ENCODE measurements at regions not wholly inside any gene's neighbourhood (a gene's known extent, or its start where the extent isn't known, plus 50 kb on each side); places are given as distances from the start of the nearest gene placed in this dataset.
"Not testable (repeated sequence)": the region's sequence is repeated elsewhere in the genome, so short reads cannot be mapped to it uniquely, and the experiment has no call there.

- no peak for DNase-seq (ENCODE audit: low read depth)
Observed at GRCh38 chr3:164113371-164114332, 964.6 kb downstream of the SI start.

GRCh38 chr3:164096352-164096751 is 981.9 kb downstream of the SI start:
- no peak for DNase-seq (ENCODE audit: low read depth)

- no peak for DNase-seq (ENCODE audit: low read depth)
Observed at GRCh38 chr3:164095949-164096348, 982.3 kb downstream of the SI start.

DNA sequence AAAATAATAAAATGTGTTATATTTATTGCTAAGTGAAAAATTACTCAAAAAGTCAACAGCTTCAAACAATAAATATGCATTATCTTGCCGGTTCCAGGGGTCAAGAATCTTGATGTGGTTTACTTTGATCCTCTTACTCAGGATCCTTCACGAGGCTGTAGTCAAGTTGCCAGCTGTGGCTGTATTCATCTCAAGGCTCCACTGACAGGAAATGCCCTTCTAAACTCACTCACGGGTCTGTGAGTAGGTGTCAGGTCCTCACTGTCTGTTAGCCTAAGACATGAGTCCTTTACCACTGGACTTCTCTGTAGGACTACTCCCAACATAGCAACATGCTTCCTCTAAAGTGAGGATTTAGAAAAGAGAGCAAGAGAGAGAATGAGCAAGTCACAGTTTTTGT is 983.0 kb downstream of the SI start:
- DNase-seq (ENCODE audit: low read depth): no peak

DNA sequence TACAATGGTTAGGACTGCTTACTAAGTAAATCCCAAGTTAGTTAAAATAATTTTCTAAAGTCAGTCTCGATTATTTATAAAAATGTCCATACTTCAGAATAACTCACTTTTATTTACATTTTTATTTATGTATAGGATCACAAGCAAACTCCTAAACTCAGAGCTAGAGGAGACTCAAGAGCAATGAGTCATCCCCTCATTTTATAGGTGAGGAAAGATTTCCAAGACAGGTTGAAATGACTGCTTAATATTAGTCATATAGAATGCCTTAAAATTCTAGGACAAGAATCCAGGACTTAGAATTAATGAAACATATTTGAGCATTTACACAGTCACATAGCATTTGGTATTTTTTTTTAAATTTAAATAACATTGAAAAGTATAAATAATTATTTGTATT is 983.8 kb downstream of the SI start:
- DNase-seq (ENCODE audit: low read depth): no peak

DNA sequence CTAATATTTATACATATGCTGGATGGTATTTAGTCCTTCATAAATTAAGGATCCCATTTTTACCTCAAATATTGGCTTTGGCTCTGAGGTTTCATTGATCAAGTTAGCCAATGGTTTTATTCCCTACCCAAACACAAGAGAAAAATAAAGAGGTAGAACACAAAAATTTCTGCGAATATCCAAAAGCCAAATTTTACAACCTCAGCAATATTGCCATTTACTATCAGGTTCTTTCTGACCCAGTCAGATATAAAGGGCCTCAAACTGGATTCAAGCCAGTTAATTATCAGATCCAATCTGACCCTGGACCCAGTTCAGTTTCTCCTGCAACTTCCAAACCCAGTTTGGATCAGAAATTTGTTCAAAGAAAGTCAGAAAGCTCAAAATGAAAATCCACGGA is 998.1 kb downstream of the SI start:
- DNase-seq (ENCODE audit: low read depth): no peak

- no peak for DNase-seq (ENCODE audit: low read depth)
Observed at GRCh38 chr3:164064298-164064697, 1014.0 kb downstream of the SI start.

- no peak for DNase-seq (ENCODE audit: low read depth)
Observed at GRCh38 chr3:164060923-164061322, 1017.4 kb downstream of the SI start.

GRCh38 chr3:164049847-164050246 is 1028.4 kb downstream of the SI start:
- DNase-seq (ENCODE audit: low read depth): no peak

- DNase-seq (ENCODE audit: low read depth): no peak
Observed at GRCh38 chr3:164048451-164048850, 1029.8 kb downstream of the SI start.

DNA sequence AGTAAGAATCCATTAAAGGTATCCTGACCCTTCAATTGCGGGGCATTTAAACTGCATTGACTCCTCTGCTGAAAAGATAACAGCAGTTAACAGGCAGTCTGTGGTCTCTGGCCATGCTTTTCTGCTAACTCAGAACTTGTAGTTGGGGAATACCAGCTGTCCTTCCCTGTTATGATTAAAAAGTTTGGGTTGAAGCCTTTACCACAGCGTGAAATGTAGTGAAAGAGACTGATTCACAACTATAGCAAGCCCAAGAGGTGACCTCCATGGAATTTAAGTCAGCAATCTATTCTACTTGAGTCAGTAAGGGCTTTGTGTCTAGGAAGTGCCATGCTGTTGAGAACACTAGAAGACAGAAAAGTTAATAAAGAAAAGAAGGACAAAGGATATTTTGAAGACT is 1037.3 kb downstream of the SI start:
- no peak for DNase-seq (ENCODE audit: low read depth)

GRCh38 chr3:164030194-164030593 is 1048.1 kb downstream of the SI start:
- DNase-seq (ENCODE audit: low read depth): no peak

DNA sequence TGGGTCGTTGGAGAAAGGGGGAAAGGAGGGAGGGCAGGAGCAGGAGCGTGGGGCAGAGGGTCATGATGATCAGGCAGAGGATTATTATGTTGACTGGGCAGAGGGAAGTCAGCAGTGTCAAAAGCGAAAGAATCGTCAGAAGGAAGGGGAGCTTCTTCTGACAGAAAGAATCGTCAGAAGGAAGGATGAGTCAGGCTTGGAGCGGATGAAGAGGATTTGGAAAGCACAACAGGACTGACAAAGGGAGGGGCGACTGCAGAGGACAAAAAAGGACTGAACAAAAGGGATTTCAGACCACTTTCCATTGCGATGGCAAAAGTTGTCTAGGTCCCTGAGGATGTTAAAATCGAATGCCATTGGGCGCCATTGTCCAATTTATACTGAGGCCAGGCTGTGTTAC is 1053.5 kb downstream of the SI start:
- no peak for DNase-seq (ENCODE audit: low read depth)

DNA sequence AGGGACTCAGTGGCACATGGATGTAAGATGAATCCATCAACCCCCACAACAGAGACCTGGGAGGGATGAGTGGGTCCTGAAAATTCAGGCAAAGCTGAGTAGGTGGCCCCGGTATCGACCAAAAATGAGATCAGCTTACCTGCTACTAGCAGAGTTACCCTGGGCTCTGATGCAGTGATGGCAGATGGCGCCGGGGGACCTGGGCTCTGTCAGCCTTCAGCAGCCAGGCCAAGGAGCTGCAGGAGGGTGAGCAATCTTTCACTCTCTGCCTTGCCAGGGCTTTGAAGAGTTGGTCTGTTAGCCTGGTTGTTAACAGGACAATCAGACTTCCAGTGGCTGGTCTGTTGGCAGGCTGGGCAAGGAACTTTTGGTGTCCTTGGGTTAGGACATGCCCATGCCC is 1054.8 kb downstream of the SI start:
- DNase-seq (ENCODE audit: low read depth): no peak

- no peak for DNase-seq (ENCODE audit: low read depth)
Observed at GRCh38 chr3:164018500-164018899, 1059.8 kb downstream of the SI start.

DNA sequence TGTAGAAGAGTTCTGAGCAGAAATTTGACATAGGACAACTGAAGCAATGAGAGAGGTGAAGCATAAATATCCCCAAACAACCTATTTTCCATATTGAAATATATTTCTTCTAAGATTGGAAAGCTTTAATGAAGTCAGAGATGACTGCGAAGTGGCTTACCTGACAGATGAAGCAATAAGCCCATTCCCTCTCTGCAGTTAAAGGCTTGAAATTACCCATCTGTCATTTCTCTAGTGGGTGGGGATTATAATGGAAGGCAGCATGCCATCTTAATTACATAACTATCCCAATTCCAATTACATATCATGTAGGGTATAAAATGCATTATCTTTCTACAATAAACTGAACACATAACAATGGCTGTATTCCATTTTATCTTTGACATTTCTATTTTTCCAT is 1070.5 kb downstream of the SI start:
- DNase-seq (ENCODE audit: low read depth): no peak

- no peak for DNase-seq (ENCODE audit: low read depth)
Observed at GRCh38 chr3:164004205-164004604, 1074.1 kb downstream of the SI start.

GRCh38 chr3:164003016-164003415 is 1075.3 kb downstream of the SI start:
- not testable (repeated sequence) for DNase-seq (ENCODE audit: low read depth)

- no peak for DNase-seq (ENCODE audit: low read depth)
Observed at GRCh38 chr3:163983940-163984339, 1094.4 kb downstream of the SI start.

DNA sequence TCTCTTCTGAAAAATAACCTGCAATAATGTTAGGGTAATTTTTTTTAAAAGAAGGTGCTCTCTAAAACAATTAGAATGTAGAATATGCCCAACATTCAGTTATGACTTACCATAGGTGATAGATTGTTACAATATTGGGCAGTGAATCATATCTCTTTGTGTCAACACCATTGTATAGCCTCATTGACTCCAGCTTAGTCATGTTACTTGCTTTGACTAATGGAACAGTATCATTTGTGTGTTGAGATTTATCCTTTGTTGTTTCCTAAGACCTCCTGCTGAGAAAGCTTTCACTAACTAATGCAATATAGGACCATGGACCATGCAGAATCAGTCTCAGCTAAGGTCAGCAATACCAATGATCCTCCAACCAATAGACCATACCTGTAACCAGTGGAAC is 1106.4 kb downstream of the SI start:
- DNase-seq (ENCODE audit: low read depth): peak; percentile 20

GRCh38 chr3:163957072-163957471 is 1121.2 kb downstream of the SI start:
- DNase-seq (ENCODE audit: low read depth): no peak

DNA sequence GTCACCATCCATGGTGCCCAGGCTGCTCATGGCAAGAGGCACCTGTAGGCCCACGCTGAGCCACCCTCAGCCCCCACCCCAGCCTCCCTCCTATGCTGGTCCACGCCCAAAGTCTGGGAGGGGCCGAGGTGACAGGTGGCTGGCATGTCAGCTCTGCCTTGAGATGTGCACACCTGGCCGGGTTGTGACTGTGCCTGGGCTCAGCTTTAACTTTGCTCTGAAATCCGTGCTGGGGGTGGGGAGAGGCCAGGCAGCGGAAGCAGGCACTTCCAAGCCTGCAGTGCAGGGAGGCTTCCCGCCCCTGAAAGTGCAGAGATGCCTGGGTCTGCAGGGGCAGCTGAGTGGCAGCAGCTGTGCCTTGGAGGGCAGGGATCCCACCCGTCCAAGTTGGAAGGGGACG is 1124.8 kb downstream of the SI start:
- DNase-seq (ENCODE audit: low read depth): no peak

- no peak for DNase-seq (ENCODE audit: low read depth)
Observed at GRCh38 chr3:163952499-163952898, 1125.8 kb downstream of the SI start.

- DNase-seq (ENCODE audit: low read depth): no peak
Observed at GRCh38 chr3:163951397-163951987, 1126.8 kb downstream of the SI start.
